ENCODE measurements at regions not wholly inside any gene's neighbourhood (a gene's known extent, or its start where the extent isn't known, plus 50 kb on each side); places are given as distances from the start of the nearest gene placed in this dataset.
"Not testable (repeated sequence)": the region's sequence is repeated elsewhere in the genome, so short reads cannot be mapped to it uniquely, and the experiment has no call there.

- no peak for DNase-seq
These were observed 626.3 kb upstream of the CCNG1 start for GRCh38 chr5:162811071-162811470.

- no peak for DNase-seq
These were observed 620.6 kb upstream of the CCNG1 start for GRCh38 chr5:162816816-162817215.

- DNase-seq: no peak
These were observed 620.0 kb upstream of the CCNG1 start for GRCh38 chr5:162817364-162817763.

DNA sequence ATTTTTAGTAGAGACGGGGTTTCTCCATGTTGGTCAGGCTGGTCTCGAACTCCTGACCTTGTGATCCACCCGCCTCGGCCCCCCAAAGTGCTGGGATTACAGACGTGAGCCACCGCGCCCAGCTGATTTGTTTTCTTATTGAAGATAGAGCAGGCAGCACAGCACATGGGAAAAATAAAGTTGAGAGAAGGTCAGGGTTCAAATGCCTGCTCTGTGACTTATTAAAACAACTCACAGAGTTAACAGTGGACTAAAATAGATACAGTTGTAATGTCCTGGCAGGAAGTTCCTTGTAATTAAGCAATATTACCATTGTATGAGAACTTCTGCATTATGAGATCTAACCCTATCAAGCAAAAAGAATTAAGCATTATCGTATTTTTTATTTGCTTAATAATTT lies 615.7 kb upstream of the CCNG1 start:
- DNase-seq: not testable (repeated sequence)

GRCh38 chr5:162824360-162824759 lies 613.0 kb upstream of the CCNG1 start:
- no peak for DNase-seq

DNA sequence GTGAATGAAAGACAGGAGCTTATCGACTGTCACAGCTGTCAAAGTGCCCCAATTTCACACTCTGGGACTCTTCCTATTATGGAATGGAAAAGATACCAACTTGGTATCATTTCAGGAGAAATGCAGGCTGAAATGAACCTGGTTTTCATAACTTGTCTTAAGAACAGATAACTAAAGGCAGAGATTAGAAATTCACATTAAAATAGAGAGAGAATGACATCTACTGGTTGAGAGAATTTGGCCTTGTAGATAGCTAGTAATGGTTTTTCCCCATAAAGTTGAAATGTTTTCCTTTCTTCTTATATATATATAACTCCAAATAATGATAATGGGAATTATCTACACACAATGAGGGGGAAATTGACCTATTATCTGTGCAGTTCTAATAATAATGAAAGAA lies 600.2 kb upstream of the CCNG1 start:
- no peak for DNase-seq

GRCh38 chr5:162842727-162843126 lies 594.7 kb upstream of the CCNG1 start:
- no peak for DNase-seq

DNA sequence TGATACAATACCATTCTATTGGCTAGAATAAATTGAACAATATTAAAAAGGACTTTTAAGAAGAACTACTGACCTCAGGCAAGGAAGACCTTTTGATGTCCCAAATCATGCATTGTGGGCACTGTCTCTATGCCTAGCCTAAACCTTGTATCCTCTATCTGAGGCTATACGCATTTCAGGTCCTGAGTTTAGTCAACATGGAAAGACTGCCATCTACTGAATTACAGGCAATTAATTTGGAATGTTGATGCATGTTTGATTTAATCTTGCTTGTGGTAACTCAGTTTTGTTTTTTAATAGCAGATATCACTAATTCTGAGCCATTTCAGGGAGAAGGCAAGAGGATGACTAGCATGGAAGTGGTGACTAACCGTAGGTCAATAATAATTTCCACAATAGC lies 585.3 kb upstream of the CCNG1 start:
- no peak for DNase-seq

- DNase-seq: no peak
These were observed 578.6 kb upstream of the CCNG1 start for GRCh38 chr5:162858770-162859169.

- DNase-seq: no peak
These were observed 566.4 kb upstream of the CCNG1 start for GRCh38 chr5:162870966-162871365.

DNA sequence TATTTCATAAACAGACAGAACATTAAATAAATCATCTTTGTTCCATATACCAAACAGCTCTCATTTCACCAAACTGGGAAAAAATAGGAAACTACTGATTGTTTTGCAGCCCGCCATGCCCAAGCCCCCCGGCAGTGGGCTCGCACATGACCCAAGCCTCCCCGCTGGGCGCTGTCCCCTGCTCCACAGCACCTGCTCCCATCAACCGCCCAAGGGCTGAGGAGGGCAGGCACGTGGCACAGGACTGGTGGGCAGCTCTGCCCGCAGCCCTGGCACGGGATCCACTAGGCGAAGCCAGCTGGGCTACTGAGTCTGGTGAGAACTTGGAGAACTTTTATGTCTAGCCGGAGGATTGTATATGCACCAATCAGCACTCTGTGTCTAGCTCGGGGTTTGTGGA lies 554.8 kb upstream of the CCNG1 start:
- no peak for DNase-seq

DNA sequence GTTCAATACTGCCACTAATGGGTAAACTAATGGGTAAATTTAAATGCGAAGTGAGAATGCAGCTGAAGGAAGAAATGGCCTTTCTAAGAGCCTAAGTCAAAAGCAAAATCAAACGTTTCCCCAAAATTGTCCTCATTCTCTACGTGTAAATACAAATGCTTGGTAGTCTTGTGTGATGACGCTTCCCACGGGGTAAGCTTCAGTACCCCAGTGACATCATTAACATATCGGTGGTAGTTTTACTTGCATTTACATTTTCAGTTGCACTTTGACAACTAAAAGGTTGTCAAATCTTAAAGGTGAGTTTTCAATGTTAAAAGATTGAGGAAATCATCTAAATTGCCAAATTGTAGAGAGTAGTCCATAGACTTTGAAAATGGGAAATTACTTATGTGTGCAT lies 550.7 kb upstream of the CCNG1 start:
- DNase-seq: no peak

- no peak for DNase-seq
These were observed 549.1 kb upstream of the CCNG1 start for GRCh38 chr5:162888268-162888667.

- DNase-seq: no peak
These were observed 525.5 kb upstream of the CCNG1 start for GRCh38 chr5:162911873-162912272.

DNA sequence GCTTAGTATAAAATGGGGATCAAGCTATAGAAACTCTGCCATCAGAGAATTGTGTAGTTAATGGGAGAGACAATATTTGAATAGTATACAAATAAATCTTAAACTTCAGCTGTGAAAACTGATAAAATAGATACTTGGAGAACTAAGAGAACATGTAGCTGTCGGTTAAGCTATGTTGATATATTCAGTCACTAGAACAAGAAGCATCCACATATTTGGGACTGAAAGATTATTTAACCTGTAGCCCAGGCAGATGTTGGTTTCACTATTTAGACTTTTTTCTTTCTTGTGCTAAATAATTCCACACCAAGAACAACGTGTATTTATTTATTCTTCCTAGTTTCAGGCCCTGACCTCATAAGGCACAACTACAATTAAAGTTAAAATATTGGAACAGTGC lies 521.0 kb upstream of the CCNG1 start:
- DNase-seq: no peak

GRCh38 chr5:162929104-162929503 lies 508.3 kb upstream of the CCNG1 start:
- no peak for DNase-seq

DNA sequence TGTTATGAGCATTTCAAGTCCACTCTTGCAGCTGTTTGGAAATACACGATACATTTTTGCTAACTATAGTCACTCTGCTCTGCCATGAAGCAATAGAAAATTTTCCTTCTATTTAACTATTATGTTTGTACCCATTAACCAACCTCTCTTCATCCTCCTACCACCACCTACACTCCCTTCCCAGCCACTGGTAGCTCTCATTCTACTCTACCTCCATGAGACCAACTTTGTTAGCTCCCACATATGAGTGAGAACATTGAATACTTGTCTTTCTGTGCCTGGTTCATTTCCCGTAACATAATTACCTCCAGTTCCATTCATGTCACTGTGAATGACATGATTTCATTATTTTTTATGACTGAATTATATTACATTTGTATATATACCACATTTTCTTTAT lies 505.9 kb upstream of the CCNG1 start:
- DNase-seq: no peak

- no peak for DNase-seq
These were observed 497.4 kb upstream of the CCNG1 start for GRCh38 chr5:162939991-162940390.

GRCh38 chr5:162948677-162949076 lies 488.7 kb upstream of the CCNG1 start:
- no peak for DNase-seq

DNA sequence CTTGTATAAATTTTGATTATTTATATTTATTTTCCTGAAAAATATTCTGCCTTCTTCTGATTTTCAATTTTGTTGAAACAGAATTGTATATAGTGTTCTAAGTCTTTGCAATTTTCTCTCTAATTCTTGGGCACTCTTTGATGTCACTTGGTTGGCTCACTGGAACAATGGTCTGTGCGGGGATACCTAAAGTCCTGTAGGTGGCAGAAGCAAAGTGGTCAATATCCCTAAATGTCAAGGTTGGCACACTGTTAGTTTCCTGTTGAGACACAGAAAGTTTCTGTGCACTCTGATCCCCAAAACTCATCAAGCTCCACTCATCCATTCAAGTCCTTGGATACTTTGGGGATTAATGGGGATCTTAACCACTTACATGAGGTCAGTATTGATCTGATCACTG lies 480.8 kb upstream of the CCNG1 start:
- no peak for DNase-seq

DNA sequence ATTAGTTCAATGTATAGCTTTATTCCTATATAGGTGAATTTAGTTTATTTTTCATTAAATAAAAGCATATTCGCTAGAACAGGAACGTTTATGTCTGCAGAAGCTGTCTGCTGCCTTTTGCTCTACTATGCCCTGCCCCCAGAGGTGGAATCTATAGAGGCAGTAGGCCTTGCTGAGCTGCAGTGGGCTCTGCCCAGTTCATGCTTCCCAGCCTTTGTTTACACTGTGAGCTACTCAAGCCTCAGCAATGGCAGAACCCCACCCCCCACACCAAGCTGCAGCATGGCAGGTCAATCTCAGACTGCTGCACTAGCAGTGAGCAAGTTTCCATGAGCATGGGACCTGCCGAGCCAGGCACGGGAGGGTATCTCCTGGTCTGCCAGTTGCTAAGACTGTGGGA lies 473.3 kb upstream of the CCNG1 start:
- not testable (repeated sequence) for DNase-seq

DNA sequence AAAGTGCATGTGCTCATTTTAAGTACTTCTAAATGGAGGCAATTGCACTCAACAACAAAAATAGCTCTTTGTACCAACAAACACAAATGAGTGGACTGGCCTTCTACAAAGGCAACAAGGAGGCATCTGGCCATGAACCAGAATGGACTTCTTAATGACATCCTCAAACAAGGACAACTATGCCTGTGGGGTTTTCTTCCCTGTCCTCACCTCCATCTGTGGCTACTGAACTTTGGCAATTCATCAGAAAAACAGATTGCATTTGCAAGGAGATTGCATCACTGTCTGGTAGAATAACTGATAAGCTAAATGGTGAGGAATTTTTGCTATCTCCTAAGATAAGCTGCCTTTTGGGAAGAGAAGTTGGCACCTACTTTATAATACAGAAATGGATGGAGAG lies 447.3 kb upstream of the CCNG1 start:
- peak in 1 of 2 experiments; percentile 24 for DNase-seq

DNA sequence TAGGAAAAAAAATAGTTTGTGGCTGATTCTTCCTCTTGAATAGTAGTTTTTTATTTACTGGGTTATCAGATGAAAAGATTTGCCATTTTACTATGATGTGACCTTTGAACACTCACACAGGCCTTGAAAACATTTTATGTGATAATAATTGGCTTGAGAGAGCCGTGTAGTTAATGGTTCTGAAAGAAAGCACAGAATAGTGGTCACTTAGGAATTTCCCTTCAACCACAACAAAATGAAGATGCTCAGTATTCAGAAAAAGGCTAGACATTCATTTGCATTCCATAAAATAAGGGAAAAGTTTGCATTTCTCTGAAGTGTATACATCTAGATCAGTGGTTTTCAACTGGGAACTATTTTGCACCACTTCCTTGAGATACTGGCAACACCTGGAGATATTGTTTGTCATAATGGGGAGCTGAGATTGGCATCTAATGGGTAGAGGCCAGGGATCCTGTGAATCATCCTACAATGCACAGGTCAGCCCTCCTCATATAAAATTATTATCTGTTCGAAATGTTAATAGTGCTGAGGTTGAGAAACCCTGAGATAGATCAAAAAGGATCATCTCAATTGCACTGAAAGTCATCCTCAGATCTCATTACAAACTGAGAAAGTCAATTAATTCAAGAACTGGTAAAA lies 446.4 kb upstream of the CCNG1 start:
- DNase-seq: no peak

GRCh38 chr5:162995568-162995967 lies 441.8 kb upstream of the CCNG1 start:
- DNase-seq: no peak

GRCh38 chr5:162996053-162996452 lies 441.3 kb upstream of the CCNG1 start:
- DNase-seq: no peak

- no peak for DNase-seq
These were observed 431.4 kb upstream of the CCNG1 start for GRCh38 chr5:163005949-163006348.

All from cerebellar nuclear complex (tissue), 1 donor.